PC-3 (cell line): ENCODE measurements at regions not wholly inside any gene's neighbourhood (a gene's known extent, or its start where the extent isn't known, plus 50 kb on each side); places are given as distances from the start of the nearest gene placed in this dataset.

Experiments
- ATAC-seq: fragments of 200-7000 bp; cut with Tn5 transposase; 2 replicates; pipeline ENCODE4 v1.9.1; 2020; ENCODE audit warnings: mild to moderate bottlenecking, moderate library complexity
- BruUV-seq: library from RNA; stranded (reverse); fragments of 400-500 nt; replicated peaks from 2 replicates; lab custom pipeline; 2021; lab: Mats Ljungman, UMichigan
- CTCF ChIA-PET: fragments of 300-600 bp; sonication (Branson Sonifier 250); formaldehyde crosslinking; loops from one replicate; lab custom pipeline; 2022; ENCODE audit warnings: antibody characterized with exemption; lab: Charles Lee
- POLR2A ChIA-PET: fragments of 300-600 bp; sonication (Branson Sonifier 250); formaldehyde crosslinking; loops from one replicate; lab custom pipeline; 2022; ENCODE audit warnings: antibody characterized with exemption; ENCODE audit not compliant: unreplicated experiment; lab: Charles Lee
- DNase-seq: peaks from one replicate; pipeline ENCODE4 v3.0.0-alpha.2; 2015
- H2AFZ ChIP-seq: fragments of 300-600 bp; sonication (generic); 2 replicates; pipeline ENCODE4 v1.6.0; 2016; ENCODE audit warnings: antibody characterized with exemption, low read length
- H3F3A ChIP-seq: fragments of 300-600 bp; sonication (generic); one replicate; pipeline ENCODE4 v1.6.0; 2017; ENCODE audit warnings: antibody characterized with exemption, low read length, control low read depth, mild to moderate bottlenecking; ENCODE audit not compliant: unreplicated experiment
- H3K27ac ChIP-seq: fragments of 300-600 bp; sonication (generic); 2 replicates; pipeline ENCODE4 v1.5.1; 2016; ENCODE audit warnings: mild to moderate bottlenecking, low read length
- H3K27me3 ChIP-seq: fragments of 300-600 bp; sonication (generic); 2 replicates; pipeline ENCODE4 v1.6.1; 2016; ENCODE audit warnings: low read length, mixed read lengths
- H3K36me3 ChIP-seq: fragments of 300-600 bp; sonication (generic); 2 replicates; pipeline ENCODE4 v1.6.1; 2016; ENCODE audit warnings: low read depth, mixed run types, low read length, mixed read lengths
- H3K4me1 ChIP-seq: fragments of 300-600 bp; sonication (generic); 2 replicates; pipeline ENCODE4 v1.5.1; 2016; ENCODE audit warnings: low read length; ENCODE audit not compliant: insufficient read depth
- H3K4me2 ChIP-seq: fragments of 300-600 bp; sonication (generic); 2 replicates; pipeline ENCODE4 v1.6.0; 2016; ENCODE audit warnings: low read length
- H3K4me3 ChIP-seq: fragments of 300-600 bp; sonication (generic); 2 replicates; pipeline ENCODE4 v1.5.1; 2016; ENCODE audit warnings: mild to moderate bottlenecking, low read length, mixed read lengths
- H3K79me2 ChIP-seq: fragments of 300-600 bp; sonication (generic); 2 replicates; pipeline ENCODE4 v1.6.1; 2017; ENCODE audit warnings: low read length, mixed read lengths
- H3K9ac ChIP-seq: fragments of 300-600 bp; sonication (generic); 2 replicates; pipeline ENCODE4 v1.6.0; 2016; ENCODE audit warnings: mild to moderate bottlenecking, low read length
- H3K9me2 ChIP-seq: fragments of 300-600 bp; sonication (generic); replicated peaks from 2 replicates; pipeline ENCODE4 v1.6.1; 2016; ENCODE audit warnings: mixed run types, low read length, mixed read lengths
- H3K9me3 ChIP-seq: fragments of 300-600 bp; sonication (generic); 2 replicates; pipeline ENCODE4 v1.6.1; 2016; ENCODE audit warnings: low read length, mixed read lengths
- H4K20me1 ChIP-seq: fragments of 300-600 bp; sonication (generic); 2 replicates; pipeline ENCODE4 v1.6.1; 2016; ENCODE audit warnings: low read length, mixed read lengths
- EZH2 ChIP-seq: fragments of 300-600 bp; sonication (generic); IDR thresholded peaks from one replicate; pipeline ENCODE4 v1.6.1; 2017; ENCODE audit warnings: antibody characterized with exemption, mild to moderate bottlenecking, low read length; ENCODE audit not compliant: unreplicated experiment
- EZH2phosphoT487 ChIP-seq: fragments of 300-600 bp; sonication (generic); IDR thresholded peaks from 2 replicates; pipeline ENCODE4 v1.6.1; 2018; ENCODE audit warnings: mild to moderate bottlenecking, antibody characterized with exemption, low read length, borderline replicate concordance
- intact Hi-C: fragments of 100-400 bp; cut with micrococcal nuclease; formaldehyde crosslinking; loops from 2 replicates; pipeline ENCODE4 v1.9.0; 2023
- TF ChIP-seq, protein P1 (sequence below): fragments of 300-600 bp; sonication (generic); conservative IDR thresholded peaks from 2 replicates; pipeline ENCODE4 v1.5.1; 2017; ENCODE audit warnings: antibody characterized with exemption, low read depth, mild to moderate bottlenecking, low read length

DNA sequence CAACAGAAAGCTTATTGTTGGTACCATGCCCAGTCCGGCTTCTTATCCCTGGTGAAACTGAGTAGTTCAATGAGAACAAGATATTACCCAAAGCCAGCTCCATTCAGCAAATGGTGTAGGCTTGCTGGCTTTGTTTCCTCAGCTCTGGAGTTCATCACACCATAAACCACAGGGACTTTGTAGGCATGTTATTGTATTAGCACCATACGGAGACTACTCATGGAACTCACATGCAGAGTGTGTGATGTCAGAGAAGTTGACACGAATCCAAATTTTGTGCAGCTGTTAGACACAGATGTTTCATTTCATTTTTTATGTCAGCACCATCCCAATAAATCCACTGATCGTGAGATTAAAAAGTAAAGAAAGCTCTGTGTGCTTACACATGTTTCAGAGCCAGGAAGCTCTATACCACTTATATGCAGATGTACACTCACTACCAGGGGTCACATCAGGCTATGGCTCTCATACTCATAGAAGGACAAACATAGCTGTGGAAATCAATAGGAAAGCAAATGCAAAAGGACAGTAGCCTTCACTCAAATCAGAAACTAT lies 63.4 kb upstream of the LEKR1 start:
- Histone ChIP-seq H3F3A (no peaks in the 10 kb centered on the region), H3K9ac (no peak overlapping the region), H4K20me1 (no peaks in the 10 kb centered on the region), H3K79me2 (no peaks in the 10 kb centered on the region), H3K27ac (no peak overlapping the region), H3K4me1 (0 out of 2 replicates have a peak, but pooled peaks cover 6% of the 10 kb centered on the region), H3K9me2 (no peaks in the 10 kb centered on the region), H3K36me3 (no peaks in the 10 kb centered on the region), H3K27me3 (no peaks in the 10 kb centered on the region), H2AFZ (no peak overlapping the region), H3K9me3 (peaks cover 1% of the 10 kb centered on the region; the same call in 1 of the 2 replicates), H3K4me2 (no peak overlapping the region), H3K4me3 (no peak overlapping the region)
- CTCF ChIA-PET, result no interaction called here
- DNase-seq (no peak), ATAC-seq (no peak)
- no TSS peak for BruUV-seq
- intact Hi-C loops, result loop anchor here (5.0 kb wide), 1 partner anchor 40 kb away; no protein-coding TSS in a partner anchor
- POLR2A ChIA-PET, result no interaction called here
- TF ChIP-seq EZH2phosphoT487, result no peak
- TF ChIP-seq, protein P1, sequence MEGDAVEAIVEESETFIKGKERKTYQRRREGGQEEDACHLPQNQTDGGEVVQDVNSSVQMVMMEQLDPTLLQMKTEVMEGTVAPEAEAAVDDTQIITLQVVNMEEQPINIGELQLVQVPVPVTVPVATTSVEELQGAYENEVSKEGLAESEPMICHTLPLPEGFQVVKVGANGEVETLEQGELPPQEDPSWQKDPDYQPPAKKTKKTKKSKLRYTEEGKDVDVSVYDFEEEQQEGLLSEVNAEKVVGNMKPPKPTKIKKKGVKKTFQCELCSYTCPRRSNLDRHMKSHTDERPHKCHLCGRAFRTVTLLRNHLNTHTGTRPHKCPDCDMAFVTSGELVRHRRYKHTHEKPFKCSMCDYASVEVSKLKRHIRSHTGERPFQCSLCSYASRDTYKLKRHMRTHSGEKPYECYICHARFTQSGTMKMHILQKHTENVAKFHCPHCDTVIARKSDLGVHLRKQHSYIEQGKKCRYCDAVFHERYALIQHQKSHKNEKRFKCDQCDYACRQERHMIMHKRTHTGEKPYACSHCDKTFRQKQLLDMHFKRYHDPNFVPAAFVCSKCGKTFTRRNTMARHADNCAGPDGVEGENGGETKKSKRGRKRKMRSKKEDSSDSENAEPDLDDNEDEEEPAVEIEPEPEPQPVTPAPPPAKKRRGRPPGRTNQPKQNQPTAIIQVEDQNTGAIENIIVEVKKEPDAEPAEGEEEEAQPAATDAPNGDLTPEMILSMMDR, result no peak
- no peak for TF ChIP-seq EZH2

DNA sequence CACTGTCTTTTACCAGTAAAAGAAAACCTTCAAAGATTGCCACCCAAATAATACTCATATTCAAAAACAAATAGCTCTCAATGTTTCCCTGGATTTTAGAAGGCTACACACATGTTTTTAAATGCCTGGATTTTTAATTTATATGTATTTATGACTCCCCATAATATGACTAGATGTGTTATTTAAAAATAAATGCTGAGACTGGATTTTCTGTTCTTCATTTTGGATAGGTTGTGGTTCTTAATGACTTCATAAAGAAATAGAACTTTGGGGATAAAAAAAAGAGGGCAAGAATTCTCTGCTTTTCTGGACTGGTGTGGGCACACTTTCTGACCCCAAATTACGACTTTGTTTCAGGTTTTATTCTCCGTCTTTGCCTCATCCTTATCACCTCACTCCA lies 62.8 kb upstream of the LEKR1 start:
- intact Hi-C loops, result loop anchor here (5.0 kb wide), 1 partner anchor 41 kb away; no protein-coding TSS in a partner anchor
- Histone ChIP-seq H3K4me3 (no peak overlapping the region), H3K27me3 (no peaks in the 10 kb centered on the region), H3K36me3 (no peaks in the 10 kb centered on the region), H3F3A (no peaks in the 10 kb centered on the region), H3K9ac (no peak overlapping the region), H3K9me2 (no peaks in the 10 kb centered on the region), H3K4me1 (0 out of 2 replicates have a peak, but pooled peaks cover 6% of the 10 kb centered on the region), H3K4me2 (no peak overlapping the region), H3K79me2 (no peaks in the 10 kb centered on the region), H3K27ac (no peak overlapping the region), H2AFZ (no peak overlapping the region), H3K9me3 (no peaks in the 10 kb centered on the region), H4K20me1 (no peaks in the 10 kb centered on the region)
- POLR2A ChIA-PET, result no interaction called here
- CTCF ChIA-PET, result interaction anchor here (0.6 kb wide), 1 partner anchor 317 kb away, joined by 3 read pairs; no protein-coding TSS in a partner anchor
- TF ChIP-seq EZH2phosphoT487 (no peak), EZH2 (no peak)
- TF ChIP-seq, protein P1, result no peak
- no peak for ATAC-seq
- no peak for DNase-seq
- no TSS peak for BruUV-seq
